HepG2 (cell line): ENCODE measurements at regions not wholly inside any gene's neighbourhood (a gene's known extent, or its start where the extent isn't known, plus 50 kb on each side); places are given as distances from the start of the nearest gene placed in this dataset.

ENCODE experiments used
- BCL6 ChIP-seq: IDR thresholded peaks from 2 replicates; pipeline ENCODE4 v1.6.1; 2016; ENCODE audit warnings: missing genetic modification reagents, missing compliant biosample characterization
- CTCF ChIP-seq: sonication (generic); formaldehyde crosslinking; IDR thresholded peaks from 2 replicates; pipeline ENCODE4 v1.5.0; 2020; ENCODE audit warnings: mild to moderate bottlenecking, missing genetic modification reagents, moderate library complexity
- RERE ChIP-seq: IDR thresholded peaks from 2 replicates; pipeline ENCODE4 v1.6.1; 2016; ENCODE audit warnings: low read depth, missing genetic modification reagents, missing compliant biosample characterization
- ZFP82 ChIP-seq: sonication (generic); formaldehyde crosslinking; IDR thresholded peaks from 2 replicates; pipeline ENCODE4 v1.5.1; 2020; ENCODE audit warnings: mild to moderate bottlenecking, missing genetic modification reagents, borderline replicate concordance
- ZNF138 ChIP-seq: sonication (generic); formaldehyde crosslinking; IDR thresholded peaks from 2 replicates; pipeline ENCODE4 v1.5.0; 2020; ENCODE audit warnings: mild to moderate bottlenecking, low read depth, missing genetic modification reagents
- ZNF546 ChIP-seq: sonication (generic); formaldehyde crosslinking; conservative IDR thresholded peaks from 2 replicates; pipeline ENCODE4 v1.8.1; 2023; ENCODE audit warnings: mild to moderate bottlenecking, missing genetic modification reagents

- no peak for TF ChIP-seq ZFP82
- TF ChIP-seq ZNF138: no peak
- no peak for TF ChIP-seq RERE (CRISPR knock-in tag)
- TF ChIP-seq CTCF (CRISPR knock-in tag): no peak
- TF ChIP-seq ZNF546 (CRISPR knock-in tag): no peak
- no peak for TF ChIP-seq BCL6 (CRISPR knock-in tag)
Measured at GRCh38 chr4:135510582-135510981, 1309.0 kb upstream of the PABPC4L start.
